Right kidney (tissue), 1 donor: ENCODE measurements at regions not wholly inside any gene's neighbourhood (a gene's known extent, or its start where the extent isn't known, plus 50 kb on each side); places are given as distances from the start of the nearest gene placed in this dataset.

Experiments used
- DNase-seq: peaks from one replicate; pipeline ENCODE4 v3.0.0-alpha.2; 2016

- no peak for DNase-seq
Observed at GRCh38 chr11:130779267-130779666, 137.0 kb downstream of the SNX19 start.

GRCh38 chr11:130779943-130780342, 136.3 kb downstream of the SNX19 start:
- DNase-seq: no peak

GRCh38 chr11:130780437-130780836, 135.8 kb downstream of the SNX19 start:
- no peak for DNase-seq

- no peak for DNase-seq
Observed at GRCh38 chr11:130781931-130782330, 134.3 kb downstream of the SNX19 start.

- no peak for DNase-seq
Observed at GRCh38 chr11:130782361-130783222, 133.7 kb downstream of the SNX19 start.

- DNase-seq: no peak
Observed at GRCh38 chr11:130783323-130783722, 133.0 kb downstream of the SNX19 start.

GRCh38 chr11:130785380-130786116, 130.7 kb downstream of the SNX19 start:
- no peak for DNase-seq

- DNase-seq: no peak
Observed at GRCh38 chr11:130786586-130786985, 129.7 kb downstream of the SNX19 start.

GRCh38 chr11:130787092-130787616, 129.1 kb downstream of the SNX19 start:
- DNase-seq: no peak

GRCh38 chr11:130787973-130788570, 128.2 kb downstream of the SNX19 start:
- DNase-seq: no peak

GRCh38 chr11:130789056-130789640, 127.1 kb downstream of the SNX19 start:
- DNase-seq: no peak

- DNase-seq: no peak
Observed at GRCh38 chr11:130790689-130791088, 125.6 kb downstream of the SNX19 start.

- DNase-seq: no peak
Observed at GRCh38 chr11:130792772-130793171, 123.5 kb downstream of the SNX19 start.

GRCh38 chr11:130796828-130797227, 119.5 kb downstream of the SNX19 start:
- DNase-seq: no peak

- DNase-seq: no peak
Observed at GRCh38 chr11:130798280-130798679, 118.0 kb downstream of the SNX19 start.

- DNase-seq: no peak
Observed at GRCh38 chr11:130798801-130799200, 117.5 kb downstream of the SNX19 start.

GRCh38 chr11:130801333-130802122, 114.8 kb downstream of the SNX19 start:
- DNase-seq: peak; percentile 58

GRCh38 chr11:130802567-130802966, 113.7 kb downstream of the SNX19 start:
- no peak for DNase-seq

GRCh38 chr11:130804306-130805076, 111.8 kb downstream of the SNX19 start:
- no peak for DNase-seq

- DNase-seq: no peak
Observed at GRCh38 chr11:130806746-130807145, 109.5 kb downstream of the SNX19 start.

- DNase-seq: no peak
Observed at GRCh38 chr11:130808541-130808940, 107.7 kb downstream of the SNX19 start.
